Thyroid gland (tissue), 4 donors: ENCODE measurements at regions not wholly inside any gene's neighbourhood (a gene's known extent, or its start where the extent isn't known, plus 50 kb on each side); places are given as distances from the start of the nearest gene placed in this dataset.

Experiments
- DNase-seq, 2 donors: peaks; one replicate each; pipeline ENCODE4 v3.0.0-alpha.2; 2019
- H3K27ac ChIP-seq, 3 donors: fragments of 200-600 bp; sonication (generic); 1 replicate in 2 of 3; 2 replicates in 1 of 3; pipeline ENCODE4 v1.5.1; 2016 to 2019; ENCODE audit warnings: mild to moderate bottlenecking in 1 of 3, moderate library complexity in 1 of 3
- H3K27me3 ChIP-seq: fragments of 200-600 bp; sonication (generic); one replicate; pipeline ENCODE4 v1.5.1; 2019
- H3K36me3 ChIP-seq, 2 donors: fragments of 200-600 bp; sonication (generic); one replicate each; pipeline ENCODE4 v1.5.1; 2016 to 2019
- H3K4me1 ChIP-seq, 2 donors: fragments of 200-600 bp; sonication (generic); one replicate each; pipeline ENCODE4 v1.5.1; 2017 to 2019
- H3K4me3 ChIP-seq, 3 donors: fragments of 200-600 bp; sonication (generic); replicated peaks in 1 of 3; 1 replicate in 2 of 3; 2 replicates in 1 of 3; pipeline ENCODE4 v1.5.1; 2016; ENCODE audit warnings: mild to moderate bottlenecking in 1 of 3
- H3K9me3 ChIP-seq: fragments of 200-600 bp; sonication (generic); one replicate; pipeline ENCODE4 v1.5.1; 2017
- POLR2A ChIP-seq, 2 donors: fragments of 450-650 bp; IDR thresholded peaks; one replicate each; pipeline ENCODE4 v1.6.1; 2017; ENCODE audit warnings: antibody characterized with exemption in 2 of 2, mild to moderate bottlenecking in 2 of 2, moderate library complexity in 1 of 2
- WGBS, 2 donors: methylation state at CpG; one replicate each; pipeline ENCODE4 v1.1.5; 2017; 5-methylcytosine and 5-hydroxymethylcytosine counted together
- intact Hi-C: fragments of 100-400 bp; cut with DNase I; formaldehyde crosslinking; loops from one replicate; pipeline ENCODE4 v1.15.1; 2023
- TF ChIP-seq, protein P1 (sequence below), 6 experiments: fragments of 200-600 bp in 3 of 6; fragments of 450-650 bp in 3 of 6; sonication (generic) in 3 of 6; IDR thresholded peaks; one replicate each; pipeline ENCODE4 v1.5.1; 2016 to 2019; ENCODE audit warnings: antibody characterized with exemption in 6 of 6, mild to moderate bottlenecking in 2 of 6, inconsistent platforms in 1 of 6, moderate library complexity in 1 of 6

DNA sequence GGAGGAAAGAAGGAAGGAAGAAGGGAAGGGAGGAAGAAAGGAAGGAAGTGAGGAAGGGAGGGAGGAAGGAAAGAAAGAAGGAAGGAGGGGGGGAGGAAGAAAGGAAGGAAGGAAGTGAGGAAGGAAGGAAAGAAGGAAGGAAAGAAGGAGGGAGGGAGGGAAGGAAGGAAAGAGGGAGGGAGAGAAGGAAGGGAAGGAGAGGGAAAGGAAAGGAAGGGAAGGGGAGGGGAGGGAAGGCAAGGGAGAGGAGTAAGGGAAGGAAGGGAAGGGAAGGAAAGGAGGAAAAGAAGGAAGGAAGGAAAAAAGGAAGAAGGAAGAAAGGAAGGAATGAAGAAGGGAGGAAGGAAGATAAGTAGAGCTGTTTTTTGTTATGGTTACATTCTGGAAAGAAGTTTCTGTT lies 141.2 kb downstream of the LRRC3B start:
- Histone ChIP-seq H3K27me3 (no peaks in the 10 kb centered on the region), H3K4me1 (no peaks in the 10 kb centered on the region), H3K27ac (no peak overlapping the region), H3K36me3 (no peaks in the 10 kb centered on the region), H3K9me3 (no peaks in the 10 kb centered on the region), H3K4me3 (no peak overlapping the region)
- DNase-seq, result no peak
- TF ChIP-seq POLR2A (IDR thresholded peaks at IDR 0.05), result no peak
- TF ChIP-seq, protein P1, sequence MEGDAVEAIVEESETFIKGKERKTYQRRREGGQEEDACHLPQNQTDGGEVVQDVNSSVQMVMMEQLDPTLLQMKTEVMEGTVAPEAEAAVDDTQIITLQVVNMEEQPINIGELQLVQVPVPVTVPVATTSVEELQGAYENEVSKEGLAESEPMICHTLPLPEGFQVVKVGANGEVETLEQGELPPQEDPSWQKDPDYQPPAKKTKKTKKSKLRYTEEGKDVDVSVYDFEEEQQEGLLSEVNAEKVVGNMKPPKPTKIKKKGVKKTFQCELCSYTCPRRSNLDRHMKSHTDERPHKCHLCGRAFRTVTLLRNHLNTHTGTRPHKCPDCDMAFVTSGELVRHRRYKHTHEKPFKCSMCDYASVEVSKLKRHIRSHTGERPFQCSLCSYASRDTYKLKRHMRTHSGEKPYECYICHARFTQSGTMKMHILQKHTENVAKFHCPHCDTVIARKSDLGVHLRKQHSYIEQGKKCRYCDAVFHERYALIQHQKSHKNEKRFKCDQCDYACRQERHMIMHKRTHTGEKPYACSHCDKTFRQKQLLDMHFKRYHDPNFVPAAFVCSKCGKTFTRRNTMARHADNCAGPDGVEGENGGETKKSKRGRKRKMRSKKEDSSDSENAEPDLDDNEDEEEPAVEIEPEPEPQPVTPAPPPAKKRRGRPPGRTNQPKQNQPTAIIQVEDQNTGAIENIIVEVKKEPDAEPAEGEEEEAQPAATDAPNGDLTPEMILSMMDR (IDR thresholded peaks at IDR 0.05), result no peak
- intact Hi-C loops, result no loop called here

DNA sequence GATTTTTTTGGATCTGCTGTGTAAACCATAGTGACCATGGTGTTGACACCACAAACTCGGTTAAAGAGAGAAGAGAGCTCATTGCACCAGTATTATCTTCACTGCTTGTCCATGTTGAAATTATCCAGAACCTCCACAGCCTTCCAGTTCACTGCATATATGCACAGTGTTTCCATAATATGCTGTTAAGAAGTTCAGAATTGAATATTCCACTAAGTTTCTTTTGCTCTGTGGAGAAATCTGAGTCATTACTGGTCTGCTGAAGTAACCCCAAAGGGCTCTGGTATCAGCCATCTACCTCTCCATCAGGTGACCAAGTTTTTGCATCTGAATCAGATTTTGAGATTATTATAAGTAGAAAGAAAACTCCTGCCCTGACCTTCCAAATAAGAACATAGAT lies 143.5 kb downstream of the LRRC3B start:
- no peaks in the 10 kb centered on the region for H3K4me1 ChIP-seq
- 62 to 77% methylated on average over 1 of the region's 1 CpG for WGBS, 2 donors
- intact Hi-C loops, result no loop called here

DNA sequence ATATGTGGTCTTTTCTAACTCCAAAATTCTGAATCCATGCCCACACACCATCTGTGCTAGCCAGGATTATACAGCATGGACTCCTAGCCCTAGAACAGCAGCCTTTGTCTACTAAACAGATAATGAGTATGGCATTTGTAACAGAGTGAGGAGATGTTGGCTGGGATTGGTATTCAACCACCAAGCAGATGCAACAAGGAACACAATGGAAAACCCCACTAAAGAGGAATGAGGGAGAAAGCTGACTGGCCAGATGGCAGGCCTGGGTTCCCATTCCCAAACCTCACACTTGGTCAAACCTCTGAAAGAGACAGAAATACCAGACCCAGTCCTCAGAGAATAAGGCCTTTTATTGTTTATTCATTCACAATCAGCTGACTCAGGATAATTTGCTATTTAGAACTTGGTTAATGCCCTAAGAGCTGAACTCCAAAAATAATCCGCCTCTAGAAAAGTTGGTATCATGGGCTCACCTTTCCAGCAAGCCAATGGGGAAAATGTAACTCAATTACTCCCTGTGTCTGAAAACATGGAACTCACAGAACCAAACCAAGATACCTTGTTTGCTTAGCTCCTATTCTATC lies 145.6 kb downstream of the LRRC3B start:
- no peak overlapping the region for H3K27ac ChIP-seq
- H3K9me3 ChIP-seq, result no peaks in the 10 kb centered on the region
- no peaks in the 10 kb centered on the region for H3K27me3 ChIP-seq
- TF ChIP-seq POLR2A (IDR thresholded peaks at IDR 0.05), result no peak
- TF ChIP-seq, protein P1 (IDR thresholded peaks at IDR 0.05), result no peak
- intact Hi-C loops, result no loop called here
- WGBS, 2 donors, result 89 to 91% methylated on average over 1 of the region's 1 CpG
- H3K4me3 ChIP-seq, result no peak overlapping the region
- H3K36me3 ChIP-seq, result no peaks in the 10 kb centered on the region
- no peak for DNase-seq
- H3K4me1 ChIP-seq, result no peaks in the 10 kb centered on the region

More for the DNA sequence above, 143.5 kb downstream of the LRRC3B start:
- no peaks in the 10 kb centered on the region for H3K9me3 ChIP-seq
- H3K27me3 ChIP-seq, result no peaks in the 10 kb centered on the region
- no peak overlapping the region for H3K27ac ChIP-seq
- H3K4me3 ChIP-seq, result no peak overlapping the region
- no peak for TF ChIP-seq POLR2A (IDR thresholded peaks at IDR 0.05)
- no peak for DNase-seq
- H3K36me3 ChIP-seq, result no peaks in the 10 kb centered on the region

DNA sequence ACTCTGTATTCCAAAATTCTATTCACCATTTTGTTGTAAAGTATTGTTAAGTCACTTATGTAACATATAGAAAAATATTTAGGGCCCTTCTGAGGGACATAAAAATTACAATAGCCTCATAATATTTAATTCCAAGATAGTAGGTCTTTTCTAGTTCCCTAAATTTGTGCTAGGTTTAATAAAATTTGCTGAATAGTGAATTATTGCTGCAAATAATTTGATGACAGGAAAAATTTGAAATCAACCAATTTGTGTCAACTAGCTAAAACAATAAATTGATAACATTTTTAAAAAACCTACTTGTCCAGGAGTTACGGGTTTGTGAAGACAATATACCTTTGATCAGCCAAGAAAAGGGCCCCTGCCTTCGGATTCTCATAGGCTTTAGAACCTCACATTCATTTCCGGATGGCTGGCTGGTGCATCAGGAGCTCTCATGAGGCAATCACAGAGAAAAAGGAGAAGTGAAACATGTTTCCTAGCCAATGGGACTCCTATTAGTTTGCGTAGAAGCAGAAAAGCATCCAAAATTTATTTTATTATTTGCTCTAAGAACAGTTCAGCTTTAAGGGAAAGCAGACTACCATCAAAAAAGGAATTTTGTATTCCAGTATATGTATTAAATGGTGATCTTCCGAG lies 177.2 kb downstream of the LRRC3B start:
- no peak for DNase-seq
- WGBS, 2 donors, result 60 to 61% methylated on average over 5 of the region's 5 CpGs
- intact Hi-C loops, result no loop called here
- TF ChIP-seq POLR2A (IDR thresholded peaks at IDR 0.05), result no peak
- TF ChIP-seq, protein P1 (IDR thresholded peaks at IDR 0.05), result no peak
- H3K27me3 ChIP-seq, result no peaks in the 10 kb centered on the region
- H3K4me1 ChIP-seq, result no peaks in the 10 kb centered on the region
- H3K27ac ChIP-seq, result no peak overlapping the region
- H3K4me3 ChIP-seq, result no peak overlapping the region
- H3K9me3 ChIP-seq, result no peaks in the 10 kb centered on the region
- no peaks in the 10 kb centered on the region for H3K36me3 ChIP-seq

DNA sequence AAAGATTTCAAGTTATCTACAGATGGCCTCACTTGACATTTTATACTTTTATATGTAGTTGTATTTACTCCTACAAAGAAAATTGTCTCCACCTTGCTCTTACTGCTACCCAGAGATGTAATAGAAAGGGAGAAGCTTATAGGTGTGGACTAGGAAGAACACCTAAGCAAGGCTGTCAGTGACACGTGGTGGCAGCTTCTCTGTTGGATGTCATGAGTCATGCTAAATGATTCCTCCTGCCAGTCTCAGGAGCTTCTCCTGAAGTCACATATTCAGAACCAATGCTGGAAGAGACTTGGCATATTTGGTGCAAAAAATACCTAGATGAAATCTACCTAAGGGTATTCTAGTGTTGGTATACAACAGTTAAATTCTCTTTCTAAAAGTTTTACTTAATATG lies 184.7 kb downstream of the LRRC3B start:
- TF ChIP-seq, protein P1 (IDR thresholded peaks at IDR 0.05), result no peak
- TF ChIP-seq POLR2A (IDR thresholded peaks at IDR 0.05), result no peak
- H3K27ac ChIP-seq, result no peak overlapping the region
- H3K4me3 ChIP-seq, result no peak overlapping the region
- H3K4me1 ChIP-seq, result no peaks in the 10 kb centered on the region
- no peaks in the 10 kb centered on the region for H3K36me3 ChIP-seq
- no peak for DNase-seq
- WGBS, 2 donors, result 38 to 70% methylated on average over 1 of the region's 1 CpG
- intact Hi-C loops, result no loop called here
- no peaks in the 10 kb centered on the region for H3K9me3 ChIP-seq
- H3K27me3 ChIP-seq, result no peaks in the 10 kb centered on the region
